PC-9 (cell line): ENCODE measurements at regions not wholly inside any gene's neighbourhood (a gene's known extent, or its start where the extent isn't known, plus 50 kb on each side); places are given as distances from the start of the nearest gene placed in this dataset.

Experiments used
- CTCF ChIP-seq: fragments of 200-600 bp; sonication (generic); conservative IDR thresholded peaks from 2 replicates; pipeline ENCODE4 v1.6.1; 2017; ENCODE audit warnings: mixed run types, antibody characterized with exemption, mild to moderate bottlenecking, moderate library complexity
- EZH2 ChIP-seq: fragments of 200-600 bp; sonication (generic); IDR thresholded peaks from 2 replicates; pipeline ENCODE4 v1.8.0; 2017; ENCODE audit warnings: antibody characterized with exemption, low read depth

- TF ChIP-seq CTCF (no peak), EZH2 (no peak)
Measured at GRCh38 chr4:127212701-127213100, 420.1 kb upstream of the INTU start.
